HK-2 (cell line): ENCODE measurements at regions not wholly inside any gene's neighbourhood (a gene's known extent, or its start where the extent isn't known, plus 50 kb on each side); places are given as distances from the start of the nearest gene placed in this dataset.

Experiments
- DNase-seq: peaks from one replicate; pipeline ENCODE4 v3.0.0-alpha.2; 2018; ENCODE audit not compliant: unreplicated experiment

- no peak for DNase-seq
Measured at GRCh38 chr4:54495091-54495490, 162.7 kb upstream of the KIT start.

GRCh38 chr4:54495641-54496040, 162.1 kb upstream of the KIT start:
- DNase-seq: no peak

GRCh38 chr4:54496412-54496811, 161.3 kb upstream of the KIT start:
- no peak for DNase-seq

- DNase-seq: no peak
Measured at GRCh38 chr4:54497947-54498346, 159.8 kb upstream of the KIT start.

- peak; percentile 16 for DNase-seq
Measured at GRCh38 chr4:54498661-54499111, 159.1 kb upstream of the KIT start.

GRCh38 chr4:54499308-54500074, 158.3 kb upstream of the KIT start:
- no peak for DNase-seq

- no peak for DNase-seq
Measured at GRCh38 chr4:54505362-54505761, 152.4 kb upstream of the KIT start.

- DNase-seq: no peak
Measured at GRCh38 chr4:54505996-54506395, 151.8 kb upstream of the KIT start.

GRCh38 chr4:54509057-54509456, 148.7 kb upstream of the KIT start:
- no peak for DNase-seq

GRCh38 chr4:54513204-54513603, 144.6 kb upstream of the KIT start:
- no peak for DNase-seq

- no peak for DNase-seq
Measured at GRCh38 chr4:54513741-54514140, 144.0 kb upstream of the KIT start.

- no peak for DNase-seq
Measured at GRCh38 chr4:54516556-54517215, 141.1 kb upstream of the KIT start.

GRCh38 chr4:54517781-54518444, 139.8 kb upstream of the KIT start:
- DNase-seq: no peak

- no peak for DNase-seq
Measured at GRCh38 chr4:54525602-54526001, 132.2 kb upstream of the KIT start.

GRCh38 chr4:54526560-54526959, 131.2 kb upstream of the KIT start:
- no peak for DNase-seq

- DNase-seq: no peak
Measured at GRCh38 chr4:54527532-54527931, 130.2 kb upstream of the KIT start.

GRCh38 chr4:54539500-54540029, 118.2 kb upstream of the KIT start:
- DNase-seq: no peak

- no peak for DNase-seq
Measured at GRCh38 chr4:54540931-54541330, 116.8 kb upstream of the KIT start.

GRCh38 chr4:54541426-54542118, 116.2 kb upstream of the KIT start:
- no peak for DNase-seq

GRCh38 chr4:54542119-54542438, 115.7 kb upstream of the KIT start:
- no peak for DNase-seq

GRCh38 chr4:54542540-54543041, 115.2 kb upstream of the KIT start:
- DNase-seq: no peak
